ENCODE measurements at regions not wholly inside any gene's neighbourhood (a gene's known extent, or its start where the extent isn't known, plus 50 kb on each side); places are given as distances from the start of the nearest gene placed in this dataset.
"Not testable (repeated sequence)": the region's sequence is repeated elsewhere in the genome, so short reads cannot be mapped to it uniquely, and the experiment has no call there.

DNA sequence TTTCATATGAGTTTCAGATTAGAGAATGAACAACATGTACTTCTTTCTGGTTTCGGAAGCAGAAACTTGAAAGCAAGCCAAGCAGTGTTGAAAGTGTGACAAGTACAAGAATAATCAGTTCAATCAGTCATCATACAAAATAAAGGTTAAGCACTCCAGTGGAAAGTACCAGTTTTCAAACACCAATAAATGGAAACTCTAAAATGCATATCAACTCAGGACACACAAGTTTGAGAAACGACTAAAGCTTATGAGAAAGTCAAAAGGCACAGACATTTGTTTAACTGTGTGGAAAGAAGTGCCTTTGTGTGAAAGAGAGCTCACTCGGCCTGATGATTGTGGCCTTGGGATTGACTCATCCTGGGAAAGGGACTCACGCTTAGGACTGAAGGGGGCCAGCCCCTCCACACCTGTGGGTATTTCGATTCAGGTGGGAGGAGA lies 60.6 kb upstream of the AKR1C1 start:
- peak; percentile 12 for DNase-seq (ENCODE audit: low read depth)

DNA sequence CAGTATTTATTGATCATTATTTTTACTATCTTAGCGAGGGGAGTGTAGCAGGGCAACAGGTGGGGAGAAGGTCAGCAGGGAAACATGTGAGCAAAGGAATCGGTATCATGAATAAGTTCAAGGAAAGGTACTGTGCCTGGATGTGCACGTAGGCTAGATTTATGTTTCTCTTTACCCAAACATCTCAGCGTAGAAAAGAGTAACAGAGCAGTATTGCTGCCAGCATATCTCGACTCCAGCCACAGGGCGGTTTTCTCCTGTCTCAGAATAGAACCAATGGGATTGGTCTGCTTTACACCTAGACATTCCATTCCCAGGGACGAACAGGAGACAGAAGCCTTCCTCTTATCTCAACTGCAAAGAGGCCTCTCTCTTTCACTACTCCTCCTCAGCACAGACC lies 60.1 kb upstream of the AKR1C1 start:
- DNase-seq (ENCODE audit: low read depth) = not testable (repeated sequence)

DNA sequence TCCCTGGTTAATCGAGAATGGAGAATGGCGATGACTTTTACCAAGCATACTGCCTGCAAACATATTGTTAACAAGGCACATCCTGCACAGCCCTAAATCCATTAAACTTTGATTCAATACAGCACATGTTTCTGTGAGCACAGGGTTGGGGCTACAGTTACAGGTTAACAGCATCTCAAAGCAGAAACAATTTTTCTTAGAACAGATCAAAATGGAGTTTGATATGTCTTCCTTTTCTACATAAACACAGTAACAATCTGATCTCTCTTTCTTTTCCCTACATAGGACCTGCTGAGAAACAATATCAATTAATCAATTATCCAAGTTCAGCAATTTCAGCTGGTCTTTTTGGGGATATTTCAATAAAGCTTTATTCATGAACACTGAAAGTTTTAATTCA lies 59.5 kb upstream of the AKR1C1 start:
- DNase-seq (ENCODE audit: low read depth) = not testable (repeated sequence)

DNA sequence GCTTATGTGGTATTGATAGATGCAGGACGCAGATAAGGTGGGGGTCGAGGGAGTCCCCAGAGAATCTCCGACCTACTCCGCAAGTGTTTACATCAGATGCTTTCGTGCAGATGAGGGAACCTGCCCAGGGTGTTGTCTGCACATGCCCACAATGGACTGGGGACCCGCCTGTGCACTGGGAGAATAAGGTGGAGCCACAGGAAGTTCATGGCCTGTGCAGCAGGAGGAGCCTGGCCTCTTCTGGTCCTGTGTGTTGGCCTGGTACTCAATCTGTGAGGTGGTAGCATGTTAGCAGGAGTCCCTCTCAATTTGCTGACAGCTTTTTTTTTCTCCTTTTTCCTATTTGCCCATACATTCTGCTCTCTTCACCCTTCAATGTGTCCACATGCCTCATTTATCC lies 54.1 kb upstream of the AKR1C1 start:
- DNase-seq (ENCODE audit: low read depth) = no peak

Measured in myocyte (in vitro differentiated cells).